ENCODE measurements at regions not wholly inside any gene's neighbourhood (a gene's known extent, or its start where the extent isn't known, plus 50 kb on each side); places are given as distances from the start of the nearest gene placed in this dataset.

DNA sequence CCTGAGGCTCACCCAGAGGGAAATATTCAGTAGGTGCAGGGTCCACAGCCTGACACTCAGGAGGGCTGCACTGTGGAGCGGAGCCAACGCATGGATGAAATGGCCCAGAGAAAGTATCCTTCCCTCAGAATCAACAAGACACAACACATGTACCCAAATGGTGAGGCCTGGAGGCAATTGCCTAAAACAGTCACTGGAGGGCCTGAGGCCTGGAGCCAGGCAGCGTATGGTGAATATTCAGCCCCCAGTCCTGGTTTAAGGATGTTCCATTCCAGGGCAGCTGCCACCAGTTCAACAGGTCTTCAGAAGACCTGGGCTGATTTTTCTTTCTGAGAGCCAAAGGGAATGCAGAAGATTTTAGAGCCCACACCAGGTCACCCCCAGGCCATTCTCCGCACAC lies 264.8 kb downstream of the INSC start:
- Histone ChIP-seq H3K27ac (ENCODE audit: low read depth, low read length) (no peak overlapping the region), H3K9me2 (ENCODE audit: insufficient read depth) (no peaks in the 10 kb centered on the region), H4K20me1 (ENCODE audit: insufficient read depth) (no peaks in the 10 kb centered on the region), H3K9ac (ENCODE audit: low read length) (no peak overlapping the region), H2AFZ (ENCODE audit: low read depth, low read length, poor library complexity, severe bottlenecking) (no peak overlapping the region), H3K36me3 (ENCODE audit: control insufficient read depth in 1 of 2, insufficient read depth in 2 of 2, low read length in 2 of 2) (no peaks in the 10 kb centered on the region), H3K27me3 (ENCODE audit: insufficient read depth, low read length) (no peaks in the 10 kb centered on the region), H3K4me2 (ENCODE audit: low read length) (no peak overlapping the region), H3K79me2 (ENCODE audit: insufficient read depth, low read length) (no peaks in the 10 kb centered on the region), H3K9me3 (ENCODE audit: control insufficient read depth in 1 of 2, insufficient read depth in 1 of 2, low read depth in 1 of 2, low read length in 2 of 2) (no peaks in the 10 kb centered on the region), H3K4me1 (ENCODE audit: control insufficient read depth in 1 of 2, insufficient read depth in 2 of 2, low read length in 2 of 2) (no peaks in the 10 kb centered on the region), H3K4me3 (replicated peaks in 1 of 2; ENCODE audit: low read depth in 1 of 2, low read length in 2 of 2) (no peak overlapping the region)
- ChIA-PET POLR2A (no interaction called here), CTCF (no interaction called here), RAD21 (ENCODE audit: low non-redundant PET in 1 of 2, low total read pairs in 2 of 2, uncharacterized antibody in 2 of 2, unreplicated experiment in 2 of 2) (no interaction called here)
- no peak for DNase-seq (ENCODE audit: low read depth, low spot score)
- intact Hi-C loops (cut with micrococcal nuclease) = no loop called here
- TF ChIP-seq FOSL1 (IDR thresholded peaks at IDR 0.05; ENCODE audit: low read depth) (no peak), CEBPB (IDR thresholded peaks at IDR 0.05; ENCODE audit: low read depth) (no peak), SP1 (IDR thresholded peaks at IDR 0.05; ENCODE audit: low read depth) (no peak), TCF7L2 (IDR thresholded peaks at IDR 0.05; ENCODE audit: borderline replicate concordance, extremely low read depth, insufficient read depth, insufficient read length) (no peak), POLR2AphosphoS5 (IDR thresholded peaks at IDR 0.05; ENCODE audit: low read depth, low read length) (no peak), CBX3 (IDR thresholded peaks at IDR 0.05; ENCODE audit: low read depth) (no peak), ZNF274 (IDR thresholded peaks at IDR 0.05; ENCODE audit: low read depth, low read length) (no peak), SRF (IDR thresholded peaks at IDR 0.05; ENCODE audit: low read depth) (no peak), EGR1 (IDR thresholded peaks at IDR 0.05; ENCODE audit: low read depth) (no peak), SIN3A (IDR thresholded peaks at IDR 0.05; ENCODE audit: low read depth) (no peak)
- TF ChIP-seq, protein P1, sequence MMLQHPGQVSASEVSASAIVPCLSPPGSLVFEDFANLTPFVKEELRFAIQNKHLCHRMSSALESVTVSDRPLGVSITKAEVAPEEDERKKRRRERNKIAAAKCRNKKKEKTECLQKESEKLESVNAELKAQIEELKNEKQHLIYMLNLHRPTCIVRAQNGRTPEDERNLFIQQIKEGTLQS (IDR thresholded peaks at IDR 0.05) = no peak
- BruUV-seq (replicated peaks) = no TSS peak
- no peak for ATAC-seq

DNA sequence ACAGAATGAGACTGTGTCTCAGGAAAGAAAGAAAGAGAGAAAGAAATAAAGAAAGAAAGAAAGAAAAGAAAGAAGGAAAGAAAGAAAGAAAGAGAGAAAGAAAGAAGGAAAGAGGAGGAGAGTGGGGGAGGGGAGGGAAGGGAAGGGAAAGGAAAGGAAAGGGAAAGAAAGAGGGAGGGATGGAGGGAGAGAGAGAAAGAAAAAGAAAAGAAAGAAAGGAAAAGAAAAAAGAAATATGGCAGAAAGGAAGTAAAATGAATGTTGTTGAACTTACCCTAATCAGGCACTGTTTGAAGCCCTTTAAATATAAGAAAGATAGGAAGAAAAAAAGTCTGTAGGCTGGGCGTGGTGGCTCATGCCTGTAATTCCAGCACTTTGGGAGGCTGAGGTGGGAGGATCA lies 276.1 kb downstream of the INSC start:
- no peak for ATAC-seq
- no peaks in the 10 kb centered on the region for H3K27me3 ChIP-seq (ENCODE audit: insufficient read depth, low read length)
- H3K9me3 ChIP-seq (ENCODE audit: control insufficient read depth in 1 of 2, insufficient read depth in 1 of 2, low read depth in 1 of 2, low read length in 2 of 2) = no peaks in the 10 kb centered on the region
- H4K20me1 ChIP-seq (ENCODE audit: insufficient read depth) = no peaks in the 10 kb centered on the region
- POLR2A ChIA-PET = no interaction called here
- RAD21 ChIA-PET (ENCODE audit: low non-redundant PET in 1 of 2, low total read pairs in 2 of 2, uncharacterized antibody in 2 of 2, unreplicated experiment in 2 of 2) = no interaction called here
- H2AFZ ChIP-seq (ENCODE audit: low read depth, low read length, poor library complexity, severe bottlenecking) = no peak overlapping the region
- BruUV-seq (replicated peaks) = no TSS peak
- H3K36me3 ChIP-seq (ENCODE audit: control insufficient read depth in 1 of 2, insufficient read depth in 2 of 2, low read length in 2 of 2) = no peaks in the 10 kb centered on the region
- CTCF ChIA-PET = no interaction called here
- no peaks in the 10 kb centered on the region for H3K79me2 ChIP-seq (ENCODE audit: insufficient read depth, low read length)
- no peak for DNase-seq (ENCODE audit: low read depth, low spot score)
- no peak overlapping the region for H3K4me2 ChIP-seq (ENCODE audit: low read length)
- no peak overlapping the region for H3K27ac ChIP-seq (ENCODE audit: low read depth, low read length)
- H3K9ac ChIP-seq (ENCODE audit: low read length) = no peak overlapping the region
- H3K9me2 ChIP-seq (ENCODE audit: insufficient read depth) = no peaks in the 10 kb centered on the region
- TF ChIP-seq EZH2phosphoT487 (IDR thresholded peaks at IDR 0.05; ENCODE audit: borderline replicate concordance) = no peak
- TF ChIP-seq ZNF274 (IDR thresholded peaks at IDR 0.05; ENCODE audit: low read depth, low read length) = no peak
- TF ChIP-seq CEBPB (IDR thresholded peaks at IDR 0.05; ENCODE audit: low read depth) = no peak
- no peak for TF ChIP-seq POLR2AphosphoS5 (IDR thresholded peaks at IDR 0.05; ENCODE audit: low read depth, low read length)
- no peak for TF ChIP-seq SRF (IDR thresholded peaks at IDR 0.05; ENCODE audit: low read depth)
- no peak for TF ChIP-seq TCF7L2 (IDR thresholded peaks at IDR 0.05; ENCODE audit: borderline replicate concordance, extremely low read depth, insufficient read depth, insufficient read length)
- TF ChIP-seq JUND (IDR thresholded peaks at IDR 0.05) = no peak
- no peak for TF ChIP-seq EZH2 (IDR thresholded peaks at IDR 0.05)
- no peaks in the 10 kb centered on the region for H3K4me1 ChIP-seq (ENCODE audit: control insufficient read depth in 1 of 2, insufficient read depth in 2 of 2, low read length in 2 of 2)
- no peak overlapping the region for H3K4me3 ChIP-seq (replicated peaks in 1 of 2; ENCODE audit: low read depth in 1 of 2, low read length in 2 of 2)
- intact Hi-C loops (cut with micrococcal nuclease) = no loop called here

All from HCT116 (cell line).